H1 (cell line): ENCODE measurements at regions not wholly inside any gene's neighbourhood (a gene's known extent, or its start where the extent isn't known, plus 50 kb on each side); places are given as distances from the start of the nearest gene placed in this dataset.

Experiments
- BACH1 ChIP-seq: IDR thresholded peaks from 2 replicates; pipeline ENCODE4 v1.6.1; 2012; ENCODE audit warnings: low read length, improper control_type of control experiment
- CREB1 ChIP-seq: IDR thresholded peaks from 2 replicates; pipeline ENCODE4 v1.6.1; 2012; ENCODE audit warnings: inconsistent platforms
- POU5F1 ChIP-seq: IDR thresholded peaks from 2 replicates; pipeline ENCODE4 v1.6.1; 2011; ENCODE audit warnings: low read depth, mild to moderate bottlenecking, low read length, moderate library complexity
- RBBP5 ChIP-seq: IDR thresholded peaks from 2 replicates; pipeline ENCODE4 v1.7.1; 2012; ENCODE audit warnings: low read depth, mild to moderate bottlenecking, inconsistent platforms, low read length, moderate library complexity, borderline replicate concordance
- SIN3A ChIP-seq, 2 experiments: IDR thresholded peaks in 1 of 2; conservative IDR thresholded peaks in 1 of 2; 2 replicates each; pipeline ENCODE4 v1.6.1; 2011 to 2012; ENCODE audit warnings: low read length in 2 of 2, improper control_type of control experiment in 1 of 2, low read depth in 1 of 2, mild to moderate bottlenecking in 1 of 2
- SP1 ChIP-seq: IDR thresholded peaks from 2 replicates; pipeline ENCODE4 v1.6.1; 2011; ENCODE audit warnings: low read depth, low read length
- SP4 ChIP-seq: IDR thresholded peaks from 2 replicates; pipeline ENCODE4 v1.6.1; 2012; ENCODE audit warnings: low read length, inconsistent platforms
- TCF12 ChIP-seq: IDR thresholded peaks from 2 replicates; pipeline ENCODE4 v1.6.1; 2011; ENCODE audit warnings: low read depth, mild to moderate bottlenecking, low read length
- TF ChIP-seq, protein P1 (sequence below): fragments of 300-600 bp; sonication (generic); IDR thresholded peaks from 2 replicates; pipeline ENCODE4 v1.7.1; 2012; ENCODE audit warnings: low read length, moderate library complexity, mild to moderate bottlenecking, inconsistent platforms; ENCODE audit not compliant: insufficient replicate concordance

DNA sequence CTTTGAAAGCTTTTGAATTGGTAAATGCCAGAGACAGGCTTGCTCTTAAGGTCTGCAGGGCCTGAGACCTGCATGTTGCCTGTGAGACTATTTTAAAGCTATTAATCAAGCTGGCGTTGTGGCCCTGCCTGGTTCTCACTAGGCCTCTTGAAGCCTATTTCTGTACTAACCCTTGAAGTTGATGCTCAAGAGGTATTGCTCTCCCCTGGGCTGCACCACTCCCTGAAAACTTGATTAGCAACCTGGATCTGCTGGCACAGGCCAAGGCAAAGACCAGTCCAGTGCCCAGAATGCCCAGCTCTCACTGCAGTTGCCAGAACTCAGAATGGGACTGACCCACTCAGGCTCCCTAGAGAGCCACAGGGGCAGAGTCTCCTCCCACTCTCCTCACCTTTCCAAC lies 220.0 kb upstream of the MEOX2 start (continued):
- TF ChIP-seq, protein P1, sequence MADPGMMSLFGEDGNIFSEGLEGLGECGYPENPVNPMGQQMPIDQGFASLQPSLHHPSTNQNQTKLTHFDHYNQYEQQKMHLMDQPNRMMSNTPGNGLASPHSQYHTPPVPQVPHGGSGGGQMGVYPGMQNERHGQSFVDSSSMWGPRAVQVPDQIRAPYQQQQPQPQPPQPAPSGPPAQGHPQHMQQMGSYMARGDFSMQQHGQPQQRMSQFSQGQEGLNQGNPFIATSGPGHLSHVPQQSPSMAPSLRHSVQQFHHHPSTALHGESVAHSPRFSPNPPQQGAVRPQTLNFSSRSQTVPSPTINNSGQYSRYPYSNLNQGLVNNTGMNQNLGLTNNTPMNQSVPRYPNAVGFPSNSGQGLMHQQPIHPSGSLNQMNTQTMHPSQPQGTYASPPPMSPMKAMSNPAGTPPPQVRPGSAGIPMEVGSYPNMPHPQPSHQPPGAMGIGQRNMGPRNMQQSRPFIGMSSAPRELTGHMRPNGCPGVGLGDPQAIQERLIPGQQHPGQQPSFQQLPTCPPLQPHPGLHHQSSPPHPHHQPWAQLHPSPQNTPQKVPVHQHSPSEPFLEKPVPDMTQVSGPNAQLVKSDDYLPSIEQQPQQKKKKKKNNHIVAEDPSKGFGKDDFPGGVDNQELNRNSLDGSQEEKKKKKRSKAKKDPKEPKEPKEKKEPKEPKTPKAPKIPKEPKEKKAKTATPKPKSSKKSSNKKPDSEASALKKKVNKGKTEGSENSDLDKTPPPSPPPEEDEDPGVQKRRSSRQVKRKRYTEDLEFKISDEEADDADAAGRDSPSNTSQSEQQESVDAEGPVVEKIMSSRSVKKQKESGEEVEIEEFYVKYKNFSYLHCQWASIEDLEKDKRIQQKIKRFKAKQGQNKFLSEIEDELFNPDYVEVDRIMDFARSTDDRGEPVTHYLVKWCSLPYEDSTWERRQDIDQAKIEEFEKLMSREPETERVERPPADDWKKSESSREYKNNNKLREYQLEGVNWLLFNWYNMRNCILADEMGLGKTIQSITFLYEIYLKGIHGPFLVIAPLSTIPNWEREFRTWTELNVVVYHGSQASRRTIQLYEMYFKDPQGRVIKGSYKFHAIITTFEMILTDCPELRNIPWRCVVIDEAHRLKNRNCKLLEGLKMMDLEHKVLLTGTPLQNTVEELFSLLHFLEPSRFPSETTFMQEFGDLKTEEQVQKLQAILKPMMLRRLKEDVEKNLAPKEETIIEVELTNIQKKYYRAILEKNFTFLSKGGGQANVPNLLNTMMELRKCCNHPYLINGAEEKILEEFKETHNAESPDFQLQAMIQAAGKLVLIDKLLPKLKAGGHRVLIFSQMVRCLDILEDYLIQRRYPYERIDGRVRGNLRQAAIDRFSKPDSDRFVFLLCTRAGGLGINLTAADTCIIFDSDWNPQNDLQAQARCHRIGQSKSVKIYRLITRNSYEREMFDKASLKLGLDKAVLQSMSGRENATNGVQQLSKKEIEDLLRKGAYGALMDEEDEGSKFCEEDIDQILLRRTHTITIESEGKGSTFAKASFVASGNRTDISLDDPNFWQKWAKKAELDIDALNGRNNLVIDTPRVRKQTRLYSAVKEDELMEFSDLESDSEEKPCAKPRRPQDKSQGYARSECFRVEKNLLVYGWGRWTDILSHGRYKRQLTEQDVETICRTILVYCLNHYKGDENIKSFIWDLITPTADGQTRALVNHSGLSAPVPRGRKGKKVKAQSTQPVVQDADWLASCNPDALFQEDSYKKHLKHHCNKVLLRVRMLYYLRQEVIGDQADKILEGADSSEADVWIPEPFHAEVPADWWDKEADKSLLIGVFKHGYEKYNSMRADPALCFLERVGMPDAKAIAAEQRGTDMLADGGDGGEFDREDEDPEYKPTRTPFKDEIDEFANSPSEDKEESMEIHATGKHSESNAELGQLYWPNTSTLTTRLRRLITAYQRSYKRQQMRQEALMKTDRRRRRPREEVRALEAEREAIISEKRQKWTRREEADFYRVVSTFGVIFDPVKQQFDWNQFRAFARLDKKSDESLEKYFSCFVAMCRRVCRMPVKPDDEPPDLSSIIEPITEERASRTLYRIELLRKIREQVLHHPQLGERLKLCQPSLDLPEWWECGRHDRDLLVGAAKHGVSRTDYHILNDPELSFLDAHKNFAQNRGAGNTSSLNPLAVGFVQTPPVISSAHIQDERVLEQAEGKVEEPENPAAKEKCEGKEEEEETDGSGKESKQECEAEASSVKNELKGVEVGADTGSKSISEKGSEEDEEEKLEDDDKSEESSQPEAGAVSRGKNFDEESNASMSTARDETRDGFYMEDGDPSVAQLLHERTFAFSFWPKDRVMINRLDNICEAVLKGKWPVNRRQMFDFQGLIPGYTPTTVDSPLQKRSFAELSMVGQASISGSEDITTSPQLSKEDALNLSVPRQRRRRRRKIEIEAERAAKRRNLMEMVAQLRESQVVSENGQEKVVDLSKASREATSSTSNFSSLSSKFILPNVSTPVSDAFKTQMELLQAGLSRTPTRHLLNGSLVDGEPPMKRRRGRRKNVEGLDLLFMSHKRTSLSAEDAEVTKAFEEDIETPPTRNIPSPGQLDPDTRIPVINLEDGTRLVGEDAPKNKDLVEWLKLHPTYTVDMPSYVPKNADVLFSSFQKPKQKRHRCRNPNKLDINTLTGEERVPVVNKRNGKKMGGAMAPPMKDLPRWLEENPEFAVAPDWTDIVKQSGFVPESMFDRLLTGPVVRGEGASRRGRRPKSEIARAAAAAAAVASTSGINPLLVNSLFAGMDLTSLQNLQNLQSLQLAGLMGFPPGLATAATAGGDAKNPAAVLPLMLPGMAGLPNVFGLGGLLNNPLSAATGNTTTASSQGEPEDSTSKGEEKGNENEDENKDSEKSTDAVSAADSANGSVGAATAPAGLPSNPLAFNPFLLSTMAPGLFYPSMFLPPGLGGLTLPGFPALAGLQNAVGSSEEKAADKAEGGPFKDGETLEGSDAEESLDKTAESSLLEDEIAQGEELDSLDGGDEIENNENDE, result no peak
- TF ChIP-seq SP1 (no peak), RBBP5 (no peak), CREB1 (no peak), SIN3A (conservative IDR thresholded peaks at IDR 0.05 in 1 of 2, IDR thresholded peaks at IDR 0.05 in 1 of 2; ENCODE audit: low read depth in 1 of 2, low read length in 2 of 2) (no peak), SP4 (no peak), TCF12 (no peak), POU5F1 (no peak), BACH1 (no peak)
- TF ChIP-seq, all 59 proteins: peak for 0
